HepG2 (cell line): ENCODE measurements at regions not wholly inside any gene's neighbourhood (a gene's known extent, or its start where the extent isn't known, plus 50 kb on each side); places are given as distances from the start of the nearest gene placed in this dataset.

ENCODE experiments used
- ATAC-seq: fragments of 200-7000 bp; cut with Tn5 transposase; 3 replicates; pipeline ENCODE4 v1.9.1; 2020; ENCODE audit warnings: mild to moderate bottlenecking, moderate library complexity
- BruUV-seq: library from RNA; stranded (reverse); fragments of 400-500 nt; replicated peaks from 2 replicates; lab custom pipeline; 2021; lab: Mats Ljungman, UMichigan
- CTCF ChIA-PET: fragments of 300-600 bp; formaldehyde crosslinking; extraction: SDS; loops from one replicate; lab custom pipeline; 2021; ENCODE audit warnings: low total read pairs, inconsistent platforms, low intra/inter-chr PET ratio; lab: Yijun Ruan, JAX
- POLR2A ChIA-PET: fragments of 350-600 bp; sonication (Branson Sonifier 250); formaldehyde crosslinking; loops from one replicate; lab custom pipeline; 2020; ENCODE audit warnings: antibody characterized with exemption, inconsistent platforms; lab: Yijun Ruan, JAX
- DNase-seq: peaks from one replicate; pipeline ENCODE4 v3.0.0-alpha.2; 2015; ENCODE audit warnings: low spot score
- FAIRE-seq: peaks from 3 replicates; lab custom pipeline; 2011; peaks lifted over from hg19 to GRCh38; lab: Jason Lieb, UNC
- H2AFZ ChIP-seq: one replicate; pipeline ENCODE4 v1.6.1; 2011; ENCODE audit warnings: low read length, inconsistent platforms
- H3K27ac ChIP-seq: fragments of 300-600 bp; 3 replicates; pipeline ENCODE4 v1.8.0; 2011; ENCODE audit warnings: mixed run types, mild to moderate bottlenecking, mixed read lengths, low read length, inconsistent platforms; ENCODE audit not compliant: insufficient read depth; ENCODE audit errors: extremely low read length
- H3K27me3 ChIP-seq, 2 experiments: fragments of 200-600 bp in 1 of 2; 2 replicates in 1 of 2; 3 replicates in 1 of 2; pipeline versions ENCODE4 v1.6.0 to v1.8.0; 2011; ENCODE audit warnings: low read length in 2 of 2, mild to moderate bottlenecking in 2 of 2, moderate library complexity in 2 of 2, inconsistent platforms in 1 of 2; ENCODE audit not compliant: insufficient read depth in 2 of 2, control insufficient read depth in 1 of 2
- H3K36me3 ChIP-seq, 2 experiments: fragments of 200-600 bp in 1 of 2; replicated peaks in 1 of 2; 2 replicates in 1 of 2; 3 replicates in 1 of 2; pipeline versions ENCODE4 v1.5.1 to v1.8.0; 2011; ENCODE audit warnings: low read length in 2 of 2, inconsistent platforms in 1 of 2; ENCODE audit not compliant: insufficient read depth in 2 of 2, control insufficient read depth in 1 of 2
- H3K4me1 ChIP-seq: 2 replicates; pipeline ENCODE4 v1.5.1; 2012; ENCODE audit warnings: low read length, inconsistent platforms; ENCODE audit not compliant: insufficient read depth
- H3K4me2 ChIP-seq: 2 replicates; pipeline ENCODE4 v1.6.0; 2011; ENCODE audit warnings: low read depth, low read length, inconsistent platforms
- H3K4me3 ChIP-seq, 3 experiments: fragments of 200-600 bp in 1 of 3; sonication (generic), shearing (Covaris generic) in 1 of 3; replicated peaks in 1 of 3; 2 replicates each; pipeline ENCODE4 v1.5.1; 2011 to 2016; ENCODE audit warnings: low read length in 3 of 3, inconsistent platforms in 2 of 3, low read depth in 2 of 3, mild to moderate bottlenecking in 2 of 3, control low read depth in 1 of 3, mixed read lengths in 1 of 3; ENCODE audit not compliant: insufficient read depth in 1 of 3
- H3K79me2 ChIP-seq: one replicate; pipeline ENCODE4 v1.6.1; 2011; ENCODE audit warnings: low read length, inconsistent platforms; ENCODE audit not compliant: insufficient read depth
- H3K9ac ChIP-seq: 2 replicates; pipeline ENCODE4 v1.6.0; 2011; ENCODE audit warnings: mild to moderate bottlenecking, low read depth, low read length, inconsistent platforms; ENCODE audit not compliant: insufficient read depth
- H3K9me3 ChIP-seq: 2 replicates; pipeline ENCODE4 v1.5.1; 2012; ENCODE audit warnings: mild to moderate bottlenecking, low read length
- H4K20me1 ChIP-seq: 2 replicates; pipeline ENCODE4 v1.6.0; 2011; ENCODE audit warnings: inconsistent platforms, mild to moderate bottlenecking, low read length, moderate library complexity; ENCODE audit not compliant: insufficient read depth
- FOSL2 ChIP-seq: sonication (generic); formaldehyde crosslinking; IDR thresholded peaks from 2 replicates; pipeline ENCODE4 v1.4.0; 2020; ENCODE audit warnings: missing genetic modification reagents
- GABPA ChIP-seq, 2 experiments: IDR thresholded peaks; 2 replicates each; pipeline ENCODE4 v1.6.1; 2011 to 2016; ENCODE audit warnings: low read depth in 2 of 2, low read length in 1 of 2, missing biosample characterization in 1 of 2, missing genetic modification characterization in 1 of 2
- GABPB1 ChIP-seq: IDR thresholded peaks from 2 replicates; pipeline ENCODE4 v1.6.1; 2016; ENCODE audit warnings: mild to moderate bottlenecking, missing genetic modification reagents, moderate library complexity, missing compliant biosample characterization
- MIXL1 ChIP-seq: IDR thresholded peaks from 2 replicates; pipeline ENCODE4 v1.6.1; 2016
- SOX13 ChIP-seq, 3 experiments: fragments of 450-650 bp in 1 of 3; sonication (generic) in 1 of 3; formaldehyde crosslinking in 1 of 3; IDR thresholded peaks in 2 of 3; conservative IDR thresholded peaks in 1 of 3; 2 replicates each; pipeline versions ENCODE4 v1.5.0 to v1.6.1; 2016 to 2020; ENCODE audit warnings: antibody characterized with exemption in 1 of 3, mild to moderate bottlenecking in 1 of 3, missing compliant biosample characterization in 1 of 3, missing genetic modification reagents in 1 of 3, moderate library complexity in 1 of 3
- ZNF232 ChIP-seq: sonication (generic); formaldehyde crosslinking; IDR thresholded peaks from 2 replicates; pipeline ENCODE4 v1.4.0; 2020; ENCODE audit warnings: missing genetic modification reagents, borderline replicate concordance
- ZNF331 ChIP-seq: sonication (generic); formaldehyde crosslinking; IDR thresholded peaks from 2 replicates; pipeline ENCODE4 v1.4.0; 2020; ENCODE audit warnings: missing genetic modification reagents
- ZNF333 ChIP-seq: sonication (generic); formaldehyde crosslinking; IDR thresholded peaks from 2 replicates; pipeline ENCODE4 v1.4.0; 2020; ENCODE audit warnings: mild to moderate bottlenecking, missing genetic modification reagents, borderline replicate concordance
- ZNF557 ChIP-seq: sonication (generic); formaldehyde crosslinking; IDR thresholded peaks from 2 replicates; pipeline ENCODE4 v1.4.0; 2020; ENCODE audit warnings: missing genetic modification reagents
- ZNF574 ChIP-seq: sonication (generic); formaldehyde crosslinking; IDR thresholded peaks from 2 replicates; pipeline ENCODE4 v1.4.0; 2020; ENCODE audit warnings: missing genetic modification reagents
- ZNF607 ChIP-seq: sonication (generic); formaldehyde crosslinking; IDR thresholded peaks from 2 replicates; pipeline ENCODE4 v1.5.1; 2020; ENCODE audit warnings: missing genetic modification reagents, mild to moderate bottlenecking, borderline replicate concordance
- ZSCAN25 ChIP-seq: sonication (generic); formaldehyde crosslinking; IDR thresholded peaks from 2 replicates; pipeline ENCODE4 v1.8.0; 2022; ENCODE audit warnings: mild to moderate bottlenecking, missing genetic modification reagents
- ZSCAN9 ChIP-seq: IDR thresholded peaks from 2 replicates; pipeline ENCODE4 v1.6.1; 2016; ENCODE audit warnings: borderline replicate concordance
- WGBS: methylation state at CpG from one replicate; pipeline ENCODE4 v1.1.6; 2017; ENCODE audit warnings: low lambda C conversion rate; 5-methylcytosine and 5-hydroxymethylcytosine counted together
- in situ Hi-C: cut with HindIII; loops from 2 replicates; pipeline ENCODE4 v1.10.0; 2017; ENCODE audit warnings: low pct_unique_long_range_greater_than_20kb; ENCODE audit not compliant: extremely low pct_ligation_motif_present
- intact Hi-C: fragments of 100-400 bp; cut with micrococcal nuclease; formaldehyde crosslinking; loops from one replicate; pipeline ENCODE4 v1.10.0; 2022; ENCODE audit not compliant: unreplicated experiment
- TF ChIP-seq, protein P1 (sequence below): sonication (generic); formaldehyde crosslinking; conservative IDR thresholded peaks from 2 replicates; pipeline ENCODE4 v1.8.0; 2022; ENCODE audit warnings: mild to moderate bottlenecking, moderate library complexity, missing genetic modification reagents

GRCh38 chr3:68315546-68315945 lies 616.8 kb downstream of the TAFA4 start:
- Histone ChIP-seq H3K27ac (no peak overlapping the region), H3K4me1 (no peaks in the 10 kb centered on the region), H3K4me3 (no peak overlapping the region), H2AFZ (no peak overlapping the region), H3K4me2 (no peak overlapping the region), H3K27me3 (no peaks in the 10 kb centered on the region), H3K79me2 (no peaks in the 10 kb centered on the region), H3K9ac (no peak overlapping the region), H4K20me1 (no peaks in the 10 kb centered on the region), H3K36me3 (no peaks in the 10 kb centered on the region), H3K9me3 (peaks cover 6% of the 10 kb centered on the region; the same call in 1 of the 2 replicates)
- intact Hi-C loops: no loop called here
- DNase-seq (no peak), FAIRE-seq (no peak), ATAC-seq (no peak)
- 0% methylated on average over 1 of the region's 1 CpG for WGBS
- in situ Hi-C loops: no loop called here
- ChIA-PET CTCF (no interaction called here), POLR2A (no interaction called here)
- TF ChIP-seq GABPA (IDR thresholded peaks at IDR 0.05; ENCODE audit: low read depth, low read length): no peak
- TF ChIP-seq GABPA (CRISPR knock-in tag; IDR thresholded peaks at IDR 0.05; ENCODE audit: low read depth): no peak
- BruUV-seq: no TSS peak

DNA sequence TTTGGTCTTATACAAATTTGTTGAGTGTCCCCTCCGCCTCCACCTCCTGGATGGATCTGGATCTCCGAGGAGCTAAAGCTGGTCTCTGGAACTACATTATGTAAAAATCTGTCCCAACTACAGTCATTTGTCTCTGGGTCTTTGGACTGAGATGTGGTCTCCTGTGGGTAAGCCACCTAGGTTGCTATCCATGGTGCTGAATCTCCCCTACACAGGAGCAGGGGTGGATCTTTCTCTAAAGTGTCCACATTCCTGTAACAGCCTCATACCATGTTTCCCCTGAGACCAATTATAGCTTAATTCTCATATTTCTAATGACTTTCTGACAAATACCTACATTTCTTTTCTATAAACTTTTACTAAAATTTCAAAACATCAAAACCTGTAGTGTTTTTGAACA lies 625.8 kb downstream of the TAFA4 start:
- ChIA-PET POLR2A (no interaction called here), CTCF (no interaction called here)
- intact Hi-C loops: no loop called here
- in situ Hi-C loops: no loop called here
- no peak overlapping the region for H3K4me2 ChIP-seq
- FAIRE-seq: no peak
- H3K36me3 ChIP-seq: no peaks in the 10 kb centered on the region
- DNase-seq: peak; percentile 17
- H3K4me1 ChIP-seq: no peaks in the 10 kb centered on the region
- WGBS: 26% methylated on average over 2 of the region's 2 CpGs
- no peak overlapping the region for H3K27ac ChIP-seq
- no peaks in the 10 kb centered on the region for H3K79me2 ChIP-seq
- no peak overlapping the region for H2AFZ ChIP-seq
- no peak overlapping the region for H3K9ac ChIP-seq
- H3K27me3 ChIP-seq: no peaks in the 10 kb centered on the region
- no peak overlapping the region for H3K4me3 ChIP-seq
- BruUV-seq: no TSS peak
- ATAC-seq: peak; percentile 60; the same call in 2 of the 3 replicates
- peaks cover 6% of the 10 kb centered on the region; the same call in 1 of the 2 replicates for H3K9me3 ChIP-seq
- H4K20me1 ChIP-seq: no peaks in the 10 kb centered on the region
- TF ChIP-seq ZNF607 (CRISPR knock-in tag) (no peak), ZNF232 (CRISPR knock-in tag) (0 out of 2 replicates have a peak, but pooled peaks have one; percentile 60), ZNF333 (no peak), SOX13 (IDR thresholded peaks at IDR 0.05) (no peak), SOX13 (CRISPR knock-in tag; conservative IDR thresholded peaks at IDR 0.05 in 1 of 2, IDR thresholded peaks at IDR 0.05 in 1 of 2) (0 out of 4 replicates have a peak, but pooled peaks of 1 of the 2 experiments have one; percentile 8), FOSL2 (CRISPR knock-in tag) (0 out of 2 replicates have a peak, but pooled peaks have one; percentile 8), ZNF574 (CRISPR knock-in tag) (no peak), ZSCAN25 (CRISPR knock-in tag) (no peak), ZNF331 (CRISPR knock-in tag) (peak; percentile 60), MIXL1 (CRISPR knock-in tag) (peak; percentile 53; the same call in 1 of the 2 replicates), ZSCAN9 (CRISPR knock-in tag) (peak; percentile 67; the same call in 1 of the 2 replicates), GABPB1 (CRISPR knock-in tag) (no peak), ZNF557 (CRISPR knock-in tag) (0 out of 2 replicates have a peak, but pooled peaks have one; percentile 62)
- TF ChIP-seq, protein P1, sequence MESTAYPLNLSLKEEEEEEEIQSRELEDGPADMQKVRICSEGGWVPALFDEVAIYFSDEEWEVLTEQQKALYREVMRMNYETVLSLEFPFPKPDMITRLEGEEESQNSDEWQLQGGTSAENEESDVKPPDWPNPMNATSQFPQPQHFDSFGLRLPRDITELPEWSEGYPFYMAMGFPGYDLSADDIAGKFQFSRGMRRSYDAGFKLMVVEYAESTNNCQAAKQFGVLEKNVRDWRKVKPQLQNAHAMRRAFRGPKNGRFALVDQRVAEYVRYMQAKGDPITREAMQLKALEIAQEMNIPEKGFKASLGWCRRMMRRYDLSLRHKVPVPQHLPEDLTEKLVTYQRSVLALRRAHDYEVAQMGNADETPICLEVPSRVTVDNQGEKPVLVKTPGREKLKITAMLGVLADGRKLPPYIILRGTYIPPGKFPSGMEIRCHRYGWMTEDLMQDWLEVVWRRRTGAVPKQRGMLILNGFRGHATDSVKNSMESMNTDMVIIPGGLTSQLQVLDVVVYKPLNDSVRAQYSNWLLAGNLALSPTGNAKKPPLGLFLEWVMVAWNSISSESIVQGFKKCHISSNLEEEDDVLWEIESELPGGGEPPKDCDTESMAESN (CRISPR knock-in tag): 0 out of 2 replicates have a peak, but pooled peaks have one; percentile 27
